Suprapubic skin (tissue), 4 donors: ENCODE measurements at regions not wholly inside any gene's neighbourhood (a gene's known extent, or its start where the extent isn't known, plus 50 kb on each side); places are given as distances from the start of the nearest gene placed in this dataset.

Experiments
- POLR2A ChIP-seq, 2 donors: fragments of 450-650 bp; IDR thresholded peaks; one replicate each; pipeline ENCODE4 v1.6.1; 2017; ENCODE audit warnings: antibody characterized with exemption in 2 of 2, mild to moderate bottlenecking in 2 of 2, moderate library complexity in 2 of 2
- POLR2AphosphoS5 ChIP-seq, 3 donors: sonication (generic); formaldehyde crosslinking; IDR thresholded peaks; one replicate each; pipeline ENCODE4 v1.6.1; 2017; ENCODE audit warnings: antibody characterized with exemption in 3 of 3

- TF ChIP-seq POLR2AphosphoS5 (IDR thresholded peaks at IDR 0.05) (no peak), POLR2A (IDR thresholded peaks at IDR 0.05) (no peak)
Measured at GRCh38 chrX:25665431-25665830, 472.7 kb upstream of the MAGEB18 start.
